GM21529 (cell line): ENCODE measurements at regions not wholly inside any gene's neighbourhood (a gene's known extent, or its start where the extent isn't known, plus 50 kb on each side); places are given as distances from the start of the nearest gene placed in this dataset.
"Not testable (repeated sequence)": the region's sequence is repeated elsewhere in the genome, so short reads cannot be mapped to it uniquely, and the experiment has no call there.

ENCODE experiments used
- ATAC-seq: cut with Tn5 transposase; IDR thresholded peaks from one replicate; pipeline ENCODE4 v1.9.1; 2021; ENCODE audit not compliant: unreplicated experiment

GRCh38 chr21:28614791-28615190 is 377.9 kb downstream of the LTN1 start:
- ATAC-seq, result no peak

GRCh38 chr21:28608646-28609045 is 384.0 kb downstream of the LTN1 start:
- ATAC-seq, result no peak

- ATAC-seq, result no peak
Measured at GRCh38 chr21:28607545-28607944, 385.1 kb downstream of the LTN1 start.

GRCh38 chr21:28604946-28605537 is 387.6 kb downstream of the LTN1 start:
- peak; percentile 97 for ATAC-seq

GRCh38 chr21:28602546-28602945 is 390.1 kb downstream of the LTN1 start:
- no peak for ATAC-seq

GRCh38 chr21:28598214-28598613 is 394.5 kb downstream of the LTN1 start:
- no peak for ATAC-seq

GRCh38 chr21:28592205-28592865 is 400.3 kb downstream of the LTN1 start:
- ATAC-seq, result no peak

GRCh38 chr21:28590676-28591075 is 402.0 kb downstream of the LTN1 start:
- ATAC-seq, result no peak

GRCh38 chr21:28590026-28590425 is 402.7 kb downstream of the LTN1 start:
- no peak for ATAC-seq

- ATAC-seq, result no peak
Measured at GRCh38 chr21:28588997-28589396, 403.7 kb downstream of the LTN1 start.

- no peak for ATAC-seq
Measured at GRCh38 chr21:28587748-28588147, 404.9 kb downstream of the LTN1 start.

- ATAC-seq, result no peak
Measured at GRCh38 chr21:28581976-28582375, 410.7 kb downstream of the LTN1 start.

- not testable (repeated sequence) for ATAC-seq
Measured at GRCh38 chr21:28581311-28581731, 411.4 kb downstream of the LTN1 start.

- ATAC-seq, result no peak
Measured at GRCh38 chr21:28580585-28580984, 412.1 kb downstream of the LTN1 start.

- no peak for ATAC-seq
Measured at GRCh38 chr21:28579986-28580550, 412.6 kb downstream of the LTN1 start.

GRCh38 chr21:28568692-28569091 is 424.0 kb downstream of the LTN1 start:
- ATAC-seq, result no peak

- not testable (repeated sequence) for ATAC-seq
Measured at GRCh38 chr21:28563933-28564332, 428.7 kb downstream of the LTN1 start.

GRCh38 chr21:28561772-28562171 is 430.9 kb downstream of the LTN1 start:
- ATAC-seq, result no peak

- ATAC-seq, result no peak
Measured at GRCh38 chr21:28554660-28555475, 437.8 kb downstream of the LTN1 start.

- no peak for ATAC-seq
Measured at GRCh38 chr21:28550057-28550825, 442.4 kb downstream of the LTN1 start.

- ATAC-seq, result no peak
Measured at GRCh38 chr21:28548291-28548690, 444.4 kb downstream of the LTN1 start.
